GM18499 (cell line): ENCODE measurements at regions not wholly inside any gene's neighbourhood (a gene's known extent, or its start where the extent isn't known, plus 50 kb on each side); places are given as distances from the start of the nearest gene placed in this dataset.

Source experiments
- ATAC-seq: cut with Tn5 transposase; IDR thresholded peaks from one replicate; pipeline ENCODE4 v1.9.1; 2021; ENCODE audit warnings: moderate number of reproducible peaks; ENCODE audit not compliant: insufficient read depth, unreplicated experiment

DNA sequence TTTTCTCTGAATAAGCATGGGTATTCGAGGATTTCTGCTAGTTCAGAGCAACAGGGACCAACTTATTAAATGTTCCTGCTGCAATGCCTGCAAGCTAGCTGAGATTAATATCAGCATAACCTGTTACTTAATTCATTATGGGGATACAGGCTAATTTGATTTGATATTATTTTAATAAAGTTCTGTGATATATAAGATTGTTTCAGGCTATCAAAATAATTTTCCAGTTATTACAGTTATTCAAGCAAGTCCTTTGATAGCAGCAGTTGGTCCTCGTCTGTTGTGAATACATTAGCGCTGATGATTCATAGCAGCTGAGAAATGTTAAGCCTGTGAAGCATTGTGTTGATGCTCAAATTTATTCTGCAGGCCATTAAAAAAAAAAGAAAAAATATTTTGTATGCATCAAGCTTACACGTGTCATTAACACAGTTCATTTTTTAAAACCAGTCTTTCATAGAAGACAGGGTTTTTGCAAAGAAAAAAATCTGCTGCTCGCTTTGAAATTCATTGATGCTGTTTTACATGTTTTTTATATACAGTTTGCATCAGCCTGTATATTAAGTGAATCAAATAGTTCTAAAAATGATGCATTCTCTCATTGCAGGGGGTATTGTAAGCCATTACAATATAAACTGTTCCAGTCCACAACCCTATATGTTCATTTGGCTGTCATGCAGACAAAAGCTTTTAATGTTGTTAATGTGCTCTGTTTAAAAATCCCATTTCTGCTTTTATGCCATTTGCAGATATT, 482.5 kb downstream of the BCL11A start:
- ATAC-seq, result no peak

DNA sequence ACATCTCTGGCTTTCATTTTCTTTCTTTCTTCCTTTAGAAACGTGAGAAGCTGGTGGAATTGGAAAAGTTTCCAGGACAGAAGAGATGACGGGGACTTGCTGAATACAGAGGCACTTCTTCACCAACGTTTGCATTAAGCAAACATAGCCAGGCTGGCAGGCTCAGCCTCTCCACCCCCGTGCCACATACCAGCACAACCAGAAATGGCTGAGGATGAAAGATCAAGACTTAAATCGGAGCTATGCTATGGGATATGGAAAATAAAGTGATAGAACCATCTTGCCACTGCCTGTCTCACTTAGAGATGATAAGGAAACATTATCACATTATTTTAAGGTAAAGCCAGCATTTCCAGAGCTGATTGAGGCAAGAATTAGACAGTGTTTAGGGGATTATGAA, 483.3 kb downstream of the BCL11A start:
- ATAC-seq, result no peak

DNA sequence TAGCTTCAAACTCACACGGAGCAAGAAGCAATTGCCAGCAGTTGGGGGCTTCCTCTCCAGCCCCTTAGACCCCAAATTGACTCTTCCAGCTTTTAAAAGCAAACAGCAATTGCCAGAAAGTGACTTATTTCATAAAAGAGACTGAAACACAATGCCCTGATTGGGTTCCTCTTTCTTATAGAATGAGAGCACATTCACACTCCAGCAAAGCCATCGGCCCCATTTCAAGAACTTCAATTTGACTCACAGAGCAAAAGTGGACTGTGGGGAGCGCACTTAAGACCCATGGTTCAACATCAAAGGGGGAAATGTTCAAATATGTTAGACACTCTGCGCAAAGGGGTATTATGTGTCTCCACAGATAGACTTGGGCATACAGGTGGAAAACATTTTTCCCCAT, 484.7 kb downstream of the BCL11A start:
- no peak for ATAC-seq

DNA sequence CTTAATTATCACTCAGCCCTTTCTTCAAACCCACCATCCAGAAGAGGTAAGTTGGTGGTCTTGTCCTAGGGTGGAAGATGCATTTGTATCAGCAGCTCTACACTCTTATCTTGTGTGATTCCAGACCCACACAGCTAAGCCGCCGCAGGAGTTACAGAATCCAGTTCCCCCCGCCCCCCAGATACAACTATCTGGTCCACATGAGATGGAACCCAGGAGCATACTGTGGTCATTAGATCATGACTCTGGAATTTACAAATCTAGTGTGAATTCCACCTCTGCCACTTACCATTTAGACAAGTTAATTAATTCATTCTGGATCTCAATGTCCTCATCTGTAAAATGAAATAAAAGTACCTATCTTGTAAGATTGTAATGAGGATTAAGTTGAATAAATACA, 486.4 kb downstream of the BCL11A start:
- no peak for ATAC-seq

DNA sequence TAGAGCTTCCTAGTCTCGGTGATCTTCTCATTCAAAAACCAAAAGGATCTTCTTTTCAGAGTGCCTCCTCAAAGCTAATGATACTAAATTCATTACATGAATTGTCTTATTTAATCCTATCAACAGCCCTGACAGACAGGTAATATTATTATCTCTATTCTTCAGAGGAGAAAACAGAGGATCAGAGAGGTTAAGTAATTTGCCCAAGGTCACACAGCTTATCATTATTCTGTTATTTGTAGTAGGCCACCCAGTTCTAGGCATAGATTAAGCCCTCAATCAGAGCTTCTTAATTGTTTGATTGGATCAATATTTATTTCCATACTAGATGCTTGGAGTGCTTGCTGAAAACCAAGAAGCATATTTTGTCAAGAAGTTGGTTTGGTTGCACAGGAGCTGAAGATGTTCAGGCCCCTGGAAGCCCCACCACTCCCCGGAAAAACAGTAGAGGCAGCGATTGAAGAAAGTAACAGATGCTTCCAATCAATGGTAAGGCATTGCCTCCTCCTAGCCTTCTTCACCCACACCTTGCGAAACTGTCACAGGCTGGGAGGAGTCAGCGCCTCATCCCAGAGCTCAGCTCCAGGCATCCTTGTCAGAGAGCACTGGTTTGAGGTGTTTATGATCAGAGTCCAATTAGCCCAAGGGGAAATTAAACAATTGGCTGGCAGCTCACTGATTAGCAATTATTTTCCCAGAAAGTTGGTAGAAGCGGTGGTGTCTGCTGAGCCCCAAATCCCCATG, 487.2 kb downstream of the BCL11A start:
- ATAC-seq, result no peak

DNA sequence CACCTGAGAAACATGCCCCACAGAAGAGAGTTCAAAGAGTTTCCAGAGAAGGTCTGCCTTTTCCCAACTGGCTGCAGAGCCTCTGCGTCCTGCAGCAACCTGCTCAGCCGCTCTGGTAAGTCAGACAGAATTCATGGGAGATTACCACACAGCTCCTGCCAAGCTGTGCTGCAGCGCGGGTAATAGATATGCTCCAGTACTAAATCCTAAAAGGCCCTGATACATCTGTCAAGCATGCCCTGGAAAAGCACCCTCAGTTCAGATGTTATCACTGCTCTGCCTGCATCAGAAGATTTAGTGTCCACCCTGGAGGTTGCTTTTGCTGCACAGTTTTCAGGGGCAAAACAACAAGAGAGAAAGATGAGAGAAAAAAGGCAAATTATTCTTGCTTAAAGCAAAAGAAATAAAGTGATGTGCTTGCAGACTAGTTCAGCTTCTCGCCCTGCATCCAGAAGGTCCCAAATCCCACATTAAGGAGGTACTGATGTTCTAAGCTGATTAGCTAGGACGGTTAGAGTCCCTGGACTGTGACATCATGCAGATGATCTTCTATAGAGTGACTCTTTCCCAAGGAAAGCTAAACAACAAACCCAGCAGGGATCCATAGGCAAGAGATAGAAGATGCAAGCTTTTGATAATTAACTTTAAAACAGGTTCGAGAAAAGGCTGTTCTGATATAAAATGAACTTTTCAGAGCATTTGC, 488.6 kb downstream of the BCL11A start:
- ATAC-seq, result no peak

DNA sequence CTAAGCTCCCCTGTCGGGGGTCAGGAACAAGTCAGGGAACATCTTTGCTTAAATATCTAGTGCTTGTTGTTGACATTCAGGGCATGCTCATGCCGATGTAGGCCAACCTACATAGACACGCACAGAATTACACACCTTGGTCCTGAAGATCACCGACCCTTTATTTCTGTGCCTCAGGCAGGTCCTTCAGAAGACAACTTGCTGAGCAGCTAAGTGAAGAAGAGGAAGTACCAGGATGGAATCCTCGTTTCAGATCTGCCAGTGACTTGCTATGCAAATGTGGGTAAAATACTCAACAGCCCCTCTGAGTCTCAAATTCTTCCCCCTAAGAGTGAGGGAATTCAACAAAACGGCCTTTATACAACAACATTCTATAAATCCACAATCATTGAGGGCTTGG, 494.7 kb downstream of the BCL11A start:
- ATAC-seq, result no peak

DNA sequence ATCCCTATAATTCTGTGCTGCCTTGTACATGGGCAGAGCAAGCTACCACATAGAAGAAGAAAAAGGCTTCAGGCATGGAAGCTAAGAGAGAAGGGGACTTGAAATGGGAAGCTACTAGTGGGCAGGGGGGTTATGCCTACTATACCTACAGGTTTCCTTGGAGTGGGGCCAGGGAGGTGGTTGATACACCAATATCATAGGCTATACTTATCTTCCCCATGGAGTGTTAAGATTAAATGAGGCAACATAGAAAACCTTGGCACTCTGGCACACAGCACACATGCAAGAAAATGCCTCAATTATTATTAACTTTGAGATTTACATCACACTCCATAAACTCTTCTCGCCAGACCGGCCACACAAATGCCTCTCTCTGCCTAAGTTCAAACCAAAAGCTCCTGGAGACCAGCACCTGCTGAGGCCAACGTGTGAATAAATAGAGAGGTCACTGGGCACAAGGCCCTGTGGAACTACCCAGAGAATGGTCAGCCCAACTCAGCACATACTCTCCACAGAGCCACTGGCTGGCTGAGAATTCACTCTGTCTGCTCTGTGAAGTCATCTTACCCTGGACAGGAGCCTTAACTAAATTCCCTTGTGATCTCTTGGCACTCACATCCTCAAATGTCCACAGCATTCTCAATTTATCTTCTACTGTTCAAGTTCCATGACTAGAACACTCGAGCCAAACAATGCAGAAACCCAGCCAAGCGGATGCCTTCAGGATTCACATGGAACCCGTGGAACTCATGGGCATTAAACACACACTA, 498.7 kb downstream of the BCL11A start:
- ATAC-seq, result no peak

DNA sequence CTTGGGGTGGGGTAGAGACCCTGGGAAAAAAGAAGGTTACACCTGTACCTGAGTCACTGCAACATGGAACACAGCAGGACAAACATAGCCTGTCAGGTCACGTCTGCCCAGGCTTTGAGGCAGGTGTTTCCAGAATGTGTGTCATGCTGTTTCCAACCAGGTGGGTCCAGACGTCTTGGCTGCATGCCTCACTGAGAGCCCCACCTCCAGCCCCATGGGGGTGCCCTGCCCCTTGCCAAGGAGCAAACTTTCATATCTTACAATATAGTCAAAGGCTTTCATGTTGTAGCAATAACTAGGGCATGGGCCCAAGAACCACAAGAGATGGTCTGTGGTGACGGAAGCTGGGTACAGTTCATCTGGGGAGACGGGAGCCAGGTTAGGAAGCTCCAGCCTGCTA, 499.7 kb downstream of the BCL11A start:
- no peak for ATAC-seq

DNA sequence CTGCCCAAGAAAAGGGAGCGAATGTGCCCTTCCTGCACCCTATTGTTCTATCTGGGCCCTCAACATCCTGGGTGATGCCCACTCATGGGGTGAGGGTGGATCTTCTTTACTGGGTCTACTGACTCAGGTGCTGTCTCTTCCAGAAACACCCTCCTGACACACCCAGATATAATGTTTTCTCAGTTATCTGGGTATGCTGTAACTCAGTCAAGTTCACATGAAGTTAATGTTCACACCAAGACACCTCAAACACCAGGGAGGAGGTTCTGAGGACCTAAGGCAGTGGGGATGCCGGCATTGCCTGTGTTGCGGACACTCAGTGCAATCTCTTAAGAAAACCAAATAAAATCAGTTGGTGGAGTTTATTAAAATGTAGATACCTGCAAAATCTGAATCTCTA, 500.9 kb downstream of the BCL11A start:
- ATAC-seq, result no peak

DNA sequence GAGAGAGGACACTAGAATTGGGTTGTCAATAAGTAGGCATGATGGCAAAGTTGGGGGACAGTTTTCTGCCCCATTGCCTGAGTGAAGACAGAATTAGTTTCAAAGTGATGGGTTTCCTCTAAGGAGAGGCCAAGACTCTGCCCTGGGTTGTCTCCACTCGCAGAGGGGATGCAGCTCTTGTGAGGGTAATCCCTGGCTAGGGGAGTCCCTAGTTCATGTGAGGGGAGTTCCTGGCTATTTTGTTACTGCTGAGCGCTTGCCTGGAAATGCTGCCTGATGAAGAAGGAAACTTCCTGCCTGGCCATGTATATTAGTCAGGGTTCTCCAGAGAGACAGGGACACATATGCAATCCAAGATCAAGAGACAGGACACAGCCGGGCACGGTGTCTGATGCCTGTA, 501.5 kb downstream of the BCL11A start:
- ATAC-seq, result no peak

DNA sequence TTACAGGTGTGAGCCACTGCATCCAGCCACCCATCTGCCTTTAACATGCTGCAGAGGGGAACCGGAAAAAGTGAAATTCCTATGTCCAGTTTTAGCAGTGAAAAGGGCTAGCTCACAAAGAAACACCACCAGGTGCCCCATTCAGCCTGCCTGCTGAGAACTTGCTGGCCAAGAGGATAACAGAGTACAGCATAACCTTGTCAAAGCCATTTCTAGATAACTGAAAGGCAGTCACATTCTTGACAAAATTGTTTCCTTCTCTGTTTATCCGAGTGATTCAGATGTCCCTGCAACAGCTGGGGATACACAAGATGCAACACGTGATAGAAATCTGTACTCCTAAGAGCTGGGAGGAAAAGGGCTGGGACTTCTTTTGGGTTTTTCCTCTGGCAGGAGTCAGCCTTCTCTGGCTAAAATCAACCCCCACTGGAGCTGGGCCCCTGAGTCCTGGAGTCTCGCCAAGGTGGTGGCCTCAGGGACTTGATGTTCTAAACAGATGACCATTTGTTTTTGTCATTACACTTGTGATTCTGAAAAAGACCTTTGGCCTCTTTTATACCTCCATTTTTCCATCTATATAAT, 505.4 kb downstream of the BCL11A start:
- no peak for ATAC-seq

DNA sequence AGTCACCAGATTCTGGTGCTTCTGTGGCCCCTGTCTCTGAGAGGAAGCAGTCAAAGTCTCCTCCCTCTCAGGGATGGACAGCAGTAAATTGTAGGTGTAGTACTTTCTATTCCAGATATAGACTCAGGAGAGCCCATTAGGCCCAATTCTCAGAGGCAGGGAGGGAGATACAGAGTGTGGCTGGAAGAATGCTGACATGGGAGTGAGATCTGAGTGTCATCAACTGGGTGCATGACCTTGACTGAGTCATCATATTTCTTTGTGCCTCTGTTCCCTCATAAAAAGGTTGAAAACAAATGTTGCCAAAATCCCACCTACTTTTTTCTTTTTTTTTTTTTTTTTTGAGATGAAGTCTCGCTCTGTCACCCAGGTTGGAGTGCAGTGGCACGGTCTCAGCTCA, 506.1 kb downstream of the BCL11A start:
- ATAC-seq, result no peak

DNA sequence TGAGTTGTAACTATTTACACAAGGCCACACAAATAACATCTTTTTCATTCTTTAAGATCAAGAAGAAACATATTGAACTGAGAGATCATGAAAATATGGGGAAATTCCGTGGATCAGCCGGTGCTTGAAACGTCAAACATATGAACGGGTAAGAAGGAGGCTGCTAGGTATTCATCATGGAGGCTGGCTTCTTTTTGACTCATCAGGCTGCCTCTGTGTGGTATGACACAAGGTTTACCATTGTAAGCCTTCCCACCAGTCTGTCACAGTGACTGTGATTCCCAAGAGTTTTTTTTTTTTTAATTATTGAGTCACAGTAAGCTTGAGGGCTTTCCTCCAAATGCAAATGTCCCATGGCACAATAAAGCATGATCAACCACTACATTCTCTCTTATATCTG, 506.9 kb downstream of the BCL11A start:
- ATAC-seq, result no peak

DNA sequence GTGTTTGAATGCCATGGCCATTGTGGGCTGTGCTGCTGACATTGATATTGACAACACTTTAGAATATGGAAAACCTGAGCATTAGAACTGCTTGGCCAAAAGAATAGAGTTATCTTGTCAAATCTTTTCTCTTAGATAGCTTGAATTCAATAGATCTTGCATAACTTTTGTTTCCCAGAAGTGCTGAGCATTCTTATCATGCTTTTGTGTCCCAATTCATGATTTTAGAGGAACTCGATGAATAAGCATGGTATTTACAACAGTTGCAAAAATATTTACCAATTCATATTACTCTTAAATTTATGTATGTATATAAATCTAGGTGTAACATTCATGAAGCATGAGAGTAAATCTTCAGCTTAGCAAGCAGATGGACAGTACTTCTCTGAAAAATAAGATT, 508.0 kb downstream of the BCL11A start:
- ATAC-seq, result no peak

DNA sequence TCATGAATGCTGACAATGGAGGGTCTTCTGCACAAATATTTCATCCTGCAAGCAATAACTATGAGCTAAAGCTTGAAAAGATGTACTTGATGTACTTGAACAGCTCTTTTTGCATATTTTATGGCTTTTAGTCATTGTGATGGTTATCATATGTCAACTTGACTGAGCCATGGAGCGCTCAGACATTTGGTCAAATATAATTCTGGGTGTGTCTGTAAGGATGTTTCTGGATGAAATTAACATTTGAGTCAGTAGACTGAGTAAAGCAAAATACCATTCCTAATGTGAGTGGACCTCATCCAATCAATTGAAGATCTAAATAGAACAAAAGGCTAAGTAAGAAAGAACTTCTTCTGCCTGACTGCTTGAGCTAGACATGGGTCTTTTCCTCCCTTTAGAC, 509.0 kb downstream of the BCL11A start:
- no peak for ATAC-seq

DNA sequence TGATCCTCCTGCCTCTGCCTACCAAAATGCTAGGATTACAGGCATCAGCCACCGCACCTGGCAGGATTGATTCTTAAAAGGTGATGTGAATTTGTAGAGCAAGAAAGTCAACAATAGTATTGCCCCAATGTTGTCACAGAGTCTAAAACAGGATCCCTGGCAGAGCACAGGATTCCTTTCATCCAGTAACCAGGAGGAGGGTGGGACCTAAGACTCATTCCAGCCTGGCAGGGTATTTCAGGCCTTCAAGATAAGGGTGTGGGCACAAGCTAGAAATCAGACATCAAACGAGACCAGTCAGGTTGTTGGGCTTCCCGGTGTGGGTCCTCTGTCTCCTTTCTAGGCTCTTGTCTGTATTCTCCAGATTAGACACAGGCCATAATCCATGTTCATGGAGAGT, 511.4 kb downstream of the BCL11A start:
- no peak for ATAC-seq

DNA sequence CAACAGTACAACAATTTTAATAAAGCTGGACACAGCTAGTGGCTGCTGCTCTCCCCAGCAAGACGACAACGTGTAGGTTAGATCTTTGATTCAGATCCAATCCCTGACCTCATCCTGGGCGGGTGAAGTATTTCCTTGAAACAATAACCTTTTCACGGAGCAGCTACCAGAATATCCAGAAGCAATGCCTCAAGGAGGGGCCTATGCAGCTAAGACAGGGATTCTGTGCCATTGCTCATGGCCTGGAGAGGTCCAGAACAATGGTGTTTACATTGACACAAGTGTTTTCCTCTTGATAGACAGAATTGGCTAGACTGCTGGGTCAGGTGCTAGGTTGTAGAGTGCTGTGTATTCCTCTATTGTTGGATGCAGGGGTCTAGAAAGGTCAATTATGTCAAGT, 520.1 kb downstream of the BCL11A start:
- no peak for ATAC-seq

DNA sequence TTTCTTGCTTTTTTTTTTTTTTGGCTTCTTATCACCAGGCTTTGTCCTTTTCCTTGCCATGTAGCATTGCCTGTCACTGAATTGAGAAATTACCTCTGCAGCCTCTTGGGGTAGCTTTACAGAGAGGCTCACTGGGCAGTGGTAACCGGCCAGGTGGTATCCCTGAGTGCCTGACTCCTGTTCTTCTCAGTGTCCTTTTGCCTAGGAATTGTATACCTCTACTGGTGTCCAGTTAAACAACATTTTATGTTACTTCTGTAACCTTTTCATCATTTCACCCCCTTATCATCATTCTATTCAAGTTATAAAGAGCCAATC, 523.9 kb downstream of the BCL11A start:
- no peak for ATAC-seq

DNA sequence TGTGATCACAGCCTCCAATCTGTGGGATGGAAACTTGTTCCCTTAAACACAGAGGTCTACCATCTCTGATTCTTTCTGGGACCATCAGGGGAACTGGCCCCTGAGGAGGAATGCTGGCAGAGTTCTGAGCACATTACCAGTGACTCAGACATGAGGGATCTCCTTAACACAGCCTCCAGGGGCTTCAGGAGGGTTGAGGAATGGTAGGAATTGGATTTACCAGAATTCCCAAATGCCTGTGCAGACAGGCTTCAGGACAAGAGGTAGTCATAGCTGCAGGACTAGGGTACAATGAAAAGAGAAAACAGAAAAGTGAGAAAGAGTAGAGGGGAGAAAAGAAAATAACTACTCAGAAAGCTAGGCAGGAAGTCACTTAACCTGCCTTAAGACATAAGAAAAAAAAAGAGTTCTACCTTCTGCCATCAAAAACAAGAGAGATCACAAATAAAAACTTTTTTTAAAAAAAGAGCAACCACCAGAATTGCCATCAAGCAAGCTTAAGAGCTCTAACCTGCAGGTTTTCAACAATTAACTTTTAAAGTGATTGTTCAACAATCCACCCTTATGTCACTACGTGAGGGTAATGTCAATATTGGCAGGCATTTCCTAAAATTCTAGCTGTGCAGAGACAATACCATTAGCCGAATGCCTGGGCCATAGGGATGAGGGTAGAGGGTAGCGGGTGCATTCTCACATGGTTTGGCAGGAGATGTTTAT, 524.4 kb downstream of the BCL11A start:
- no peak for ATAC-seq
